HCT116 (cell line): ENCODE measurements at regions not wholly inside any gene's neighbourhood (a gene's known extent, or its start where the extent isn't known, plus 50 kb on each side); places are given as distances from the start of the nearest gene placed in this dataset.

Experiments
- CEBPB ChIP-seq: IDR thresholded peaks from 2 replicates; pipeline ENCODE4 v1.6.1; 2012; ENCODE audit warnings: low read depth
- CTCF ChIP-seq, 3 experiments: fragments of 200-600 bp in 1 of 3; sonication (generic) in 1 of 3; IDR thresholded peaks in 2 of 3; conservative IDR thresholded peaks in 1 of 3; 2 replicates each; pipeline ENCODE4 v1.5.1; 2012 to 2017; ENCODE audit warnings: low read depth in 2 of 3, low read length in 2 of 3, antibody characterized with exemption in 1 of 3, borderline replicate concordance in 1 of 3, control low read depth in 1 of 3, mild to moderate bottlenecking in 1 of 3, mixed read lengths in 1 of 3, mixed run types in 1 of 3, moderate library complexity in 1 of 3; ENCODE audit not compliant: insufficient read depth in 1 of 3
- EZH2 ChIP-seq: fragments of 200-600 bp; sonication (generic); IDR thresholded peaks from 2 replicates; pipeline ENCODE4 v1.6.1; 2017; ENCODE audit warnings: antibody characterized with exemption, mixed run types
- EZH2phosphoT487 ChIP-seq: fragments of 200-600 bp; IDR thresholded peaks from 2 replicates; pipeline ENCODE4 v1.6.1; 2018; ENCODE audit warnings: antibody characterized with exemption, borderline replicate concordance
- FOSL1 ChIP-seq: IDR thresholded peaks from 2 replicates; pipeline ENCODE4 v1.6.1; 2012; ENCODE audit warnings: low read depth
- JUND ChIP-seq: IDR thresholded peaks from 2 replicates; pipeline ENCODE4 v1.6.1; 2012
- MAX ChIP-seq: IDR thresholded peaks from 2 replicates; pipeline ENCODE4 v1.6.1; 2012
- POLR2A ChIP-seq: IDR thresholded peaks from 2 replicates; pipeline ENCODE4 v1.7.0; 2011; ENCODE audit warnings: borderline replicate concordance; ENCODE audit not compliant: insufficient read depth, insufficient read length; ENCODE audit errors: extremely low read depth
- RAD21 ChIP-seq: IDR thresholded peaks from 2 replicates; pipeline ENCODE4 v1.6.1; 2012; ENCODE audit warnings: low read depth, mild to moderate bottlenecking
- YY1 ChIP-seq: IDR thresholded peaks from 2 replicates; pipeline ENCODE4 v1.6.1; 2011; ENCODE audit warnings: low read length, low read depth, moderate library complexity, mild to moderate bottlenecking; ENCODE audit not compliant: insufficient replicate concordance; ENCODE audit errors: extremely low read depth
- ZNF274 ChIP-seq: fragments of 200-500 bp; sonication (Bioruptor generic); IDR thresholded peaks from 2 replicates; pipeline ENCODE4 v1.6.1; 2014; ENCODE audit warnings: mild to moderate bottlenecking, low read depth, low read length, inconsistent platforms

GRCh38 chr1:190708418-190709057 lies 230.9 kb upstream of the BRINP3 start:
- TF ChIP-seq CTCF (IDR thresholded peaks at IDR 0.05 in 2 of 3, conservative IDR thresholded peaks at IDR 0.05 in 1 of 3; ENCODE audit: borderline replicate concordance in 1 of 3, insufficient read depth in 1 of 3, low read depth in 2 of 3, low read length in 2 of 3) (no peak), JUND (no peak), EZH2phosphoT487 (no peak), EZH2 (no peak), YY1 (no peak), MAX (no peak), POLR2A (no peak), FOSL1 (no peak), ZNF274 (no peak), RAD21 (no peak), CEBPB (no peak)
